ENCODE measurements at regions not wholly inside any gene's neighbourhood (a gene's known extent, or its start where the extent isn't known, plus 50 kb on each side); places are given as distances from the start of the nearest gene placed in this dataset.

DNA sequence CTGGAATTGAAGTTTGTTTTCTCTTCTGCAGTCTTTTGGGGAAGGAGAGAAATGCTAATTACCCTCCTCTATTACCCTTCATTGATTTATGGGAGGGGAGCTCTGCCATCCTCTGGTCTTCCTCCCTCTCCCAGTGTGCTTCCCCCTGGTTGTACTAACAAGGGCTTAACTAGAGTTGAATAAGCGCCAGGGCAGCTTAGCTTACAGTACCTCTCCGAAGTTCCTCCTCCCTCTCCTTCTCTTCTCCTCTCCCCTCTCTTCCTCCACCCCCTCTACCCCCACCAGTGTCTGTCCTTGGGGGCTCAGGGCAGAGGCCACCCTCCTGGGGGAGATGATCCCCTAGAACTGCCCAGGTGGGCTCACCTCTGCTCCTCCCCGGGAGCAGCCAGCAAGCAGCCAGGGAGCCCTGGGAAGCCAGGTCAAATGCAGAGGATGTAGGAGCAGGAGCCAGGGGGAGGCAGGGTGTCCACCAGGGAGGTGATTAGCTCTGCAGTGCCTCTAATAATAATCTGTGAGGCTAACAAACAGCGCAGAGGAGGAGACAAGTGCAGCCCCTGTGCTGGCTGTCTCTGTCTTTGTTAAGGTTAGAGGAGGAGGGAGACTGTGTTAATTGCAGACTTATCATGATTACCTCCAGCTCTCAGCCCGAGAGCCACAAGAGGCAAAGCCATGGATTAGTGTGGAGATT lies 191.6 kb upstream of the CADM1 start:
- peaks cover 2% of the 10 kb centered on the region for H3K27me3 Mint-ChIP-seq (ENCODE audit: unreplicated experiment)
- peaks cover 10% of the 10 kb centered on the region for H3K36me3 Mint-ChIP-seq (ENCODE audit: unreplicated experiment)
- H3K4me1 Mint-ChIP-seq (ENCODE audit: low read depth, unreplicated experiment) = peaks cover 31% of the 10 kb centered on the region
- no peak overlapping the region for H3K4me3 Mint-ChIP-seq (ENCODE audit: unreplicated experiment)
- no peak for DNase-seq
- H3K9me3 Mint-ChIP-seq (ENCODE audit: unreplicated experiment) = peaks cover 2% of the 10 kb centered on the region
- TF ChIP-seq, protein P1, sequence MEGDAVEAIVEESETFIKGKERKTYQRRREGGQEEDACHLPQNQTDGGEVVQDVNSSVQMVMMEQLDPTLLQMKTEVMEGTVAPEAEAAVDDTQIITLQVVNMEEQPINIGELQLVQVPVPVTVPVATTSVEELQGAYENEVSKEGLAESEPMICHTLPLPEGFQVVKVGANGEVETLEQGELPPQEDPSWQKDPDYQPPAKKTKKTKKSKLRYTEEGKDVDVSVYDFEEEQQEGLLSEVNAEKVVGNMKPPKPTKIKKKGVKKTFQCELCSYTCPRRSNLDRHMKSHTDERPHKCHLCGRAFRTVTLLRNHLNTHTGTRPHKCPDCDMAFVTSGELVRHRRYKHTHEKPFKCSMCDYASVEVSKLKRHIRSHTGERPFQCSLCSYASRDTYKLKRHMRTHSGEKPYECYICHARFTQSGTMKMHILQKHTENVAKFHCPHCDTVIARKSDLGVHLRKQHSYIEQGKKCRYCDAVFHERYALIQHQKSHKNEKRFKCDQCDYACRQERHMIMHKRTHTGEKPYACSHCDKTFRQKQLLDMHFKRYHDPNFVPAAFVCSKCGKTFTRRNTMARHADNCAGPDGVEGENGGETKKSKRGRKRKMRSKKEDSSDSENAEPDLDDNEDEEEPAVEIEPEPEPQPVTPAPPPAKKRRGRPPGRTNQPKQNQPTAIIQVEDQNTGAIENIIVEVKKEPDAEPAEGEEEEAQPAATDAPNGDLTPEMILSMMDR (IDR thresholded peaks at IDR 0.05; ENCODE audit: partially characterized antibody, unreplicated experiment) = no peak
- H3K27ac Mint-ChIP-seq (ENCODE audit: unreplicated experiment) = no peak overlapping the region

DNA sequence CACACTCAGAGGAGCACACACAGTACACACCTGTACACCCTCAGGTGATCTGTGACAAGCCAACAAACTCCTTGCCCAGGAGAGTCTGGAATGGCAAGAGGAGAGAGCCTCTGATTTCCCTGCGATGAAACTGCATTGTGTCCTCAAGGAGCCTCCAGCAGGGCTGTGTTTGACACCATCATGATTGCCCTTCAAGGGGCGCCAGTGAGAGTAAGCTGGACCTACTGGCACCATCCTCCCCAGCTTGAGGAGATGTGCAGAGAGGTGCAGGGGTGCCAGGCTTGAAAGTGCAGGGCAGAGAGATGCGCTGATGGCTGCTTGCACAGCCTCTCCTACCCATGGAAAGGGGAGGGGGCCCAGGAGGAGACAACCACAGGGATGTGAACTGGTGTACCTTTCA lies 188.8 kb upstream of the CADM1 start:
- Mint-ChIP-seq H3K4me1 (ENCODE audit: low read depth, unreplicated experiment) (peaks cover 32% of the 10 kb centered on the region), H3K4me3 (ENCODE audit: unreplicated experiment) (no peak overlapping the region), H3K36me3 (ENCODE audit: unreplicated experiment) (peaks cover 6% of the 10 kb centered on the region), H3K27me3 (ENCODE audit: unreplicated experiment) (peaks cover 2% of the 10 kb centered on the region), H3K27ac (ENCODE audit: unreplicated experiment) (no peak overlapping the region), H3K9me3 (ENCODE audit: unreplicated experiment) (peaks cover 2% of the 10 kb centered on the region)
- DNase-seq = no peak
- TF ChIP-seq, protein P1 (IDR thresholded peaks at IDR 0.05; ENCODE audit: partially characterized antibody, unreplicated experiment) = no peak

GRCh38 chr11:115691030-115691429 lies 186.8 kb upstream of the CADM1 start:
- peaks cover 7% of the 10 kb centered on the region for H3K9me3 Mint-ChIP-seq (ENCODE audit: unreplicated experiment)
- peaks cover 23% of the 10 kb centered on the region for H3K4me1 Mint-ChIP-seq (ENCODE audit: low read depth, unreplicated experiment)
- H3K27ac Mint-ChIP-seq (ENCODE audit: unreplicated experiment) = no peak overlapping the region
- peaks cover 10% of the 10 kb centered on the region for H3K36me3 Mint-ChIP-seq (ENCODE audit: unreplicated experiment)
- DNase-seq = no peak
- peaks cover 6% of the 10 kb centered on the region for H3K27me3 Mint-ChIP-seq (ENCODE audit: unreplicated experiment)
- H3K4me3 Mint-ChIP-seq (ENCODE audit: unreplicated experiment) = no peak overlapping the region
- TF ChIP-seq, protein P1 (IDR thresholded peaks at IDR 0.05; ENCODE audit: partially characterized antibody, unreplicated experiment) = no peak

- DNase-seq = no peak
- no peak overlapping the region for H3K4me3 Mint-ChIP-seq (ENCODE audit: unreplicated experiment)
- H3K27me3 Mint-ChIP-seq (ENCODE audit: unreplicated experiment) = peaks cover 9% of the 10 kb centered on the region
- H3K9me3 Mint-ChIP-seq (ENCODE audit: unreplicated experiment) = peaks cover 9% of the 10 kb centered on the region
- no peak overlapping the region for H3K27ac Mint-ChIP-seq (ENCODE audit: unreplicated experiment)
- TF ChIP-seq, protein P1 (IDR thresholded peaks at IDR 0.05; ENCODE audit: partially characterized antibody, unreplicated experiment) = no peak
- H3K36me3 Mint-ChIP-seq (ENCODE audit: unreplicated experiment) = peaks cover 5% of the 10 kb centered on the region
- H3K4me1 Mint-ChIP-seq (ENCODE audit: low read depth, unreplicated experiment) = peaks cover 13% of the 10 kb centered on the region
Measured at GRCh38 chr11:115687934-115688333, 183.7 kb upstream of the CADM1 start.

- Mint-ChIP-seq H3K4me3 (ENCODE audit: unreplicated experiment) (no peak overlapping the region), H3K9me3 (ENCODE audit: unreplicated experiment) (peaks cover 7% of the 10 kb centered on the region), H3K36me3 (ENCODE audit: unreplicated experiment) (peaks cover 5% of the 10 kb centered on the region)
Measured at GRCh38 chr11:115684699-115685098, 180.5 kb upstream of the CADM1 start.

More at GRCh38 chr11:115684699-115685098, 180.5 kb upstream of the CADM1 start:
- TF ChIP-seq, protein P1 (IDR thresholded peaks at IDR 0.05; ENCODE audit: partially characterized antibody, unreplicated experiment) = no peak
- peaks cover 6% of the 10 kb centered on the region for H3K27me3 Mint-ChIP-seq (ENCODE audit: unreplicated experiment)
- DNase-seq = no peak
- H3K27ac Mint-ChIP-seq (ENCODE audit: unreplicated experiment) = no peak overlapping the region
- peaks cover 7% of the 10 kb centered on the region for H3K4me1 Mint-ChIP-seq (ENCODE audit: low read depth, unreplicated experiment)
